Activated CD4-positive, CD25-positive, alpha-beta regulatory T cell treated with anti-CD3 and anti-CD28 coated beads, Interleukin-2, amount 50 U/mL, for 16 hours (primary cell): ENCODE measurements at regions not wholly inside any gene's neighbourhood (a gene's known extent, or its start where the extent isn't known, plus 50 kb on each side); places are given as distances from the start of the nearest gene placed in this dataset.
"Not testable (repeated sequence)": the region's sequence is repeated elsewhere in the genome, so short reads cannot be mapped to it uniquely, and the experiment has no call there.

Experiments used
- DNase-seq: peaks from one replicate; pipeline ENCODE4 v3.0.0-alpha.2; 2020; ENCODE audit warnings: low read depth, low spot score

GRCh38 chr4:72679666-72680065 lies 110.6 kb upstream of the ADAMTS3 start:
- no peak for DNase-seq

- DNase-seq: no peak
Observed at GRCh38 chr4:72677886-72678285, 108.9 kb upstream of the ADAMTS3 start.

- no peak for DNase-seq
Observed at GRCh38 chr4:72677265-72677664, 108.2 kb upstream of the ADAMTS3 start.

GRCh38 chr4:72671980-72672379 lies 103.0 kb upstream of the ADAMTS3 start:
- no peak for DNase-seq

GRCh38 chr4:72670521-72670920 lies 101.5 kb upstream of the ADAMTS3 start:
- no peak for DNase-seq

- no peak for DNase-seq
Observed at GRCh38 chr4:72666910-72667309, 97.9 kb upstream of the ADAMTS3 start.

- DNase-seq: no peak
Observed at GRCh38 chr4:72665171-72665968, 96.3 kb upstream of the ADAMTS3 start.

- no peak for DNase-seq
Observed at GRCh38 chr4:72663828-72664227, 94.8 kb upstream of the ADAMTS3 start.

- DNase-seq: no peak
Observed at GRCh38 chr4:72661830-72662229, 92.8 kb upstream of the ADAMTS3 start.

- no peak for DNase-seq
Observed at GRCh38 chr4:72641611-72642010, 72.6 kb upstream of the ADAMTS3 start.

- DNase-seq: not testable (repeated sequence)
Observed at GRCh38 chr4:72636866-72637265, 67.8 kb upstream of the ADAMTS3 start.

- DNase-seq: not testable (repeated sequence)
Observed at GRCh38 chr4:72635931-72636330, 66.9 kb upstream of the ADAMTS3 start.

- not testable (repeated sequence) for DNase-seq
Observed at GRCh38 chr4:72632253-72632652, 63.2 kb upstream of the ADAMTS3 start.

- no peak for DNase-seq
Observed at GRCh38 chr4:72631296-72631695, 62.3 kb upstream of the ADAMTS3 start.

GRCh38 chr4:72629540-72629939 lies 60.5 kb upstream of the ADAMTS3 start:
- DNase-seq: no peak

GRCh38 chr4:72627723-72628122 lies 58.7 kb upstream of the ADAMTS3 start:
- no peak for DNase-seq
